GM21619 (cell line): ENCODE measurements at regions not wholly inside any gene's neighbourhood (a gene's known extent, or its start where the extent isn't known, plus 50 kb on each side); places are given as distances from the start of the nearest gene placed in this dataset.

Experiments
- ATAC-seq: cut with Tn5 transposase; IDR thresholded peaks from one replicate; pipeline ENCODE4 v1.9.1; 2021; ENCODE audit not compliant: unreplicated experiment

DNA sequence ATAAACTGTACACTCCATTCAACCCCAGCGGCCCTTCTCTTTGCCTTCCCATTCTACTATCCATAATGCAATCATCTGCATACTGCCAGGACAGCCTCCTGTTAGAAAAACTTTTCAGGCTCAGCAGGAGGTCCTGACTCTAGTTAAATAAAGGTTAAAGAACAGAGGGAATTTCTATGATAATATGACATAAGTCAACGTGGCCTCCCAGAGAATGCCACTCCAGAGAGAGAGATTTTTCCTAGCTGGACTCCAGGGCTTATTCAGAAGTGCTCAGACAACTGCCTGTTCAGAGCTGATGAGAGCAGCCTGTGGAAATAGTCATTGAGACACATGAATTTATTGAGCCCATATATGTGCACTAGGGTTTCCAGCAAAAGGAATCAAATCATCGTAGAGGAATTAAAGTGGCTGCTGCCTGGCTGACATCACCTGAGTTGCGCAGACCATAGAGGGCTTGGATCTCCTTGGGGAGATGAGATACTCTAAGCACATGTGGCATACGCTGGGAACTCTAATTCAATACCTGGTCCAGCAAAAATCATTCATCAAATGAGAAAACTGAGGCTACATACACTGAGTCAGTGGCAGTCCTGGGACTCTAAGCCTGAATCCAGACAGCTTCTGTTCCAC, 736.2 kb downstream of the PTPRU start:
- ATAC-seq = no peak

DNA sequence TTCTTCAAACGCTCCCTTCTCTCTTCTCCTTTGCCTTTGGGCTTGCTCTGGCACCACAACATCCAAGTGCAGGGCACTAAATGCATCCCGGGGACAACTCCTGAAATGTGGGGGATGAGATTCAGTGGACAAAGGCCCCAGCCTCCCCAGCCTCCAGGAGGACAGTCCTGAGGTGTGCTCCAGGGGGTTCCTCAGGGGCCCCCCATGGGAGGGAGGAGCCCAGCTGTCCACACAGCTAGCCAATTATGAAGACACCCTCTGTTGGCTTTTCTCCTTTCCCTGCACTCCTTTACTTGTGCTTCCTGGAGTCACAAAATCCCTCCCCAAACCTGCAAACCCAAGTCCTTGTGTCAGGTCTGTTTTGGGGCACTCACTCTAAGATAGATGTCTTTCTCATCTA, 735.4 kb downstream of the PTPRU start:
- no peak for ATAC-seq

DNA sequence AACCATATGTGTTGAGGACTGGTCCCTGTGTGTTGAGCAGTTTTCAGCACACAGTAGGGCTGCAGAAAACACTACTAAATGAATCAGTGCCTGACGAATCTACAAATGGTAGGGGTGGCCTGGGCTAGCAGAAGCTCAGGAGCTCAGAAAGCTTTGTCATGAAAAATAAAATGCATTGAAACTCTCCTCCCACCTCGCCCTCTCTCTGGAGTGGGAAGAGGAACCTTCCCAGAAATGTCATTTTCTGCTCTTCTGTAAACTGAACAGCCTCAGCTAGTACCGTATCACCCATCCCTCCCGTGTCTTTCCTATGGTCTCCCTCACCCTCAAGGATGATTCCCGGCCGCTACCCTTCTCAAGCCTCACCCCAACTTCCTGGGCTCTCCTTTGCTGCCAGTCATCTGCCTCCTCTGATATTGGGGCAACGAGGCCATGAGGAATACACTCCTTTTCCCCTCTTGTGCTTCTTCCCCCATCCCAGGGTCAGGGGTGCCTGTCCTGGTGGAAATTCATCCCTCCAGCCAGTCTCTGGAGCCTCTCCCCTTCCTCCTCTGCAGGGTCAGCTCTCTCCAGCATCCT, 734.5 kb downstream of the PTPRU start:
- ATAC-seq = no peak

DNA sequence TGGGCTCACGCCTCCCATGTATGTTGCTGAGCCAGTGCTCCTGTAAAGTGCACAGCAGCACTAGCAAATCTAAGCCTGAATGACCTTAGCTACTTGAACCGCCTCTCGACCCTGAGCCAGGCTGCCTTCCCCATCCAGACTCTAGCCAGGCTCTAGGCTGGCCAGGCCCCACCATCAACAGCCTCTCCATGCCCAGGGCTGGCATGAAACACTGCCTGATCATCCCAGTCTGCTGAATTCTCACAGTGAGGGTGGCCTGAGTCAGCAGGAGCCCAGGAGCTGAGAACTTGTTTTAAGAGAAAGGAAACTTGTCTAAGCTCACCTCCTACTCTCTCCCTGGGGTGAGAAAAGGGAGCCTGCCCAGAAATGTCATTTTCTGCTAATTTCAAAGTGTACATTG, 733.3 kb downstream of the PTPRU start:
- no peak for ATAC-seq

DNA sequence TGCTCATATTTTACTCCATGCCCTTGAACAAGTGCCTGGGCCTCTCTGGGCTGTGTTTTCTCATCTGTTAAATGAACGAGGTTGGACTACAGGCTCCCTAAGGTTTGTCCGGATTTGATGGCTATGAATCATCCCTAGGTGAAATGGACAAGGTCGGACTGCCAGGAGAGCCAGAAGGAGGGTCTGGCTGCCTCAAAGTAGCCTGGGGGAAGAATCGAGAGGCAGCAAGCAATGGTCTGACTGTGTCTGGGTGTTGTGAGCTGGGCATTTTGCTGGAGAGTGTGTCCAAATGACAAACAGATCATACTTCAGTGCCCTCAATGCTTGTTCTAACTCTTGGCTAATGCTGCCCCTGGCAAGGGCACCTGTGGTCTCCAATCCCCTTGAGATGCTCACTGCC, 730.9 kb downstream of the PTPRU start:
- no peak for ATAC-seq

DNA sequence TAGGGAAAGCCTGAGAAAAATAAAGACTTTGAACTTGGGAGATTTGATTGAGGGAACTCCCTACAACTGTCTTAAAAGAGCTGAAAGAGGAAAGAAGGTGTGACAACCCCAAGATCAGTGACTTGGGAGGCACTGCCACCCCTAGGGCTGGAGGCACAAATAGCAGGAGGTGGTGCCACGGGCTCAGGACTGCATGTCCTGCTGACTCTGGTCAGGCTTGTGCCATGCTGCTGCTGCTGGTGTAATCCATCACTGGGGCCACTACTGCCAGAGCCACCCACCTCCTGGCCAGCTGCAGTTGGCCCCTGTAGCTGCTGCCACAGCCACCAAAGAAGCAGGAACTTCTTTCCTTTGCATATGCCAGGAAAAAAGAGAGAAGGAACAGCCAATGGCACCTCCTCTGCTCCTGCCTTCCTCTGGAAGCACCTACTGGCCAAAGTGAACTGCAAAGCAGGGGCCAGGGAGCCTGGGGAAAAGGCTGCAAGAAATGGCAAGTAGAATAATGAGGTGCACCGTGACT, 730.3 kb downstream of the PTPRU start:
- ATAC-seq = no peak

DNA sequence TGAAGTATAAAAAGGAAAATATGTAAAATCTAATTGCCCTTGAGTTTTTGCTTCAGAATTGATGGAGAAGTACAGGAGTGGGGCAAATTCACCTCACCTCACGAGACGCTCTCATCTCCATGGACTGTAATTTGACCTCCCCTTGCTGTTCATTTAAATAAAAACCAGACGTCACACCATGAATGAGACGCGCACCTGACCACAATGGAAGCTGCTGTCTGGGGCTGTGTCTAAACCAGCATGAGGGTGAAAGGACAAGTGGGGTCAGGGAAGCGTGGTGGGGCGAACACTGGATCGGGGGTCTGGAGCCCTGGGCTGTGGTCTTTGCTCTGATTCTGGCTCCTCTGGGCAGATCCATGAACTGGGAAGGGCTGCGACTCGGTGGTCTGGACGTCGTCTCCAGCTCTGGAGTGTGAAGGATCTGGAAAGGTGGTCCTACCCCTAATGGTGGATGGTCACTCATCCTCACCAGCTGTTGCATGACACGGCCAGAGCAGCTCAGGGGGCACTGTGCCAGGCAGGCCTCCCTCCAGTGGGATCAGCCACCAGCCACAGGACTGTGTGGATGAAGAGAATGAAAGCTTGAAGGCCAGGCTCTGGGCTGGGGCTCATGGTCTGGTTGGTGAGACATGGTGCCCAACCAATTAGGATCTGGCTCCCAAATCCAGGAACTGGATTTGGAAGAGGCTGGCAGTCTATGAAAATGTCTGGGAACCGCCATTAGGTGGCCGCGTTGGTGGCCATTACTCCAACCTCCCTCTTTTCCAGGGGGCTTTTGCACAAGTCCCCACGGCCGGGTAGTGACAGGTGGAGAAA, 728.6 kb downstream of the PTPRU start:
- no peak for ATAC-seq

DNA sequence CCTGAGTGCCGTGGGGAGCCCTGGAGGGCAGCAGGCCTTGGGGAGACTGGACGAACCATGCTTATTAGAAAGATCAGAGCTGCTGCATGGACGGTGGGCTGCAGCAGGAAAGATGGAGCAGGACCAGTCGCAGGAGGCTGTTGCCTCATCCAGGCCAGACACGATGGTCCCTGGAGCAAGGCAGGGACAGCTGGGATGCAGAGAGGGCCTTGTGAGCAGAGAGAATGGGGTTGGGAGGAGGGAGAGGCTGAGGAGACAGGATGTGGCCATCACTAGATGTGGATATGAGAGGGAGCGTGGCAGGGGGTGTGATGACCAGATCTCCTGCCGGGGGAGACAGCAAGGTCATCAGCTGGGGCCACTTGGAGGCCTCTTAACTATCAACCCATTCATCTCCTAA, 727.6 kb downstream of the PTPRU start:
- ATAC-seq = no peak

DNA sequence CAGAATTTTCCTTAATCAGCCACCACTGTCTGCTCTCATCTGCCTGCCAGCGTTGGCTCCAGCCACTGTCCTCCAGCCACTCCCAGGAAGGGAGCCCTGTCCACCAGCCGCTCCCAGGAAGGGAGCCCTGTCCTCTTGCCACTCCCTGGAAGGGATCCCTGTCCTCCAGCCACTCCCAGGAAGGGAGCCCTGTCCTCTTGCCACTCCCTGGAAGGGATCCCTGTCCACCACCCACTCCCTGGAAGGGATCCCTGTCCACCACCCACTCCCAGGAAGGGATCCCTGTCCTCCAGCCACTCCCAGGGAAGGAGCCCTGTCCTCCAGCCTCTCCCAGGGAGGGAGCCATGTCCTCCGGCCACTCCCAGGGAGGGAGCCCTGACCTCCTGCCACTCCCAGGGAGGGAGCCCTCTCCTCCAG, 726.5 kb downstream of the PTPRU start:
- no peak for ATAC-seq

DNA sequence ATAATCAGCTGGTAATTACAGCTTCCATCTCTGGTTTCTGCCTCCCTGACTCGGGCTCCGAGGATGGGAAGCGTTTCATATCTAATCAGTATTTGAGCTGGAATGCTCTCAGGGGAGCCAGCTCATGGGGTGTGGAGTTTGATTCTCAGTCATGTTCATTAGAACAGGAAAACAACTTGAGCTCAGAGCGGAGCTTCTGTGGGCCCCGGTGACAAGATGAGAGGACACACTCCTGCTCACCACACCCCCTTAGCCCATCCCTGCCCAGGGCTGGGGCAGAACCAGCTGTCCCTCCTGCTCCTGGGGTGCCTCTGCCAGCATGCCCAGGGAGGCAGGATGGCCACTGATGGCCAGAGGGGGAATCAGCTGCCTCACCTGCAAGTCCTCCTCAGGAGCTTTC, 726.0 kb downstream of the PTPRU start:
- no peak for ATAC-seq

DNA sequence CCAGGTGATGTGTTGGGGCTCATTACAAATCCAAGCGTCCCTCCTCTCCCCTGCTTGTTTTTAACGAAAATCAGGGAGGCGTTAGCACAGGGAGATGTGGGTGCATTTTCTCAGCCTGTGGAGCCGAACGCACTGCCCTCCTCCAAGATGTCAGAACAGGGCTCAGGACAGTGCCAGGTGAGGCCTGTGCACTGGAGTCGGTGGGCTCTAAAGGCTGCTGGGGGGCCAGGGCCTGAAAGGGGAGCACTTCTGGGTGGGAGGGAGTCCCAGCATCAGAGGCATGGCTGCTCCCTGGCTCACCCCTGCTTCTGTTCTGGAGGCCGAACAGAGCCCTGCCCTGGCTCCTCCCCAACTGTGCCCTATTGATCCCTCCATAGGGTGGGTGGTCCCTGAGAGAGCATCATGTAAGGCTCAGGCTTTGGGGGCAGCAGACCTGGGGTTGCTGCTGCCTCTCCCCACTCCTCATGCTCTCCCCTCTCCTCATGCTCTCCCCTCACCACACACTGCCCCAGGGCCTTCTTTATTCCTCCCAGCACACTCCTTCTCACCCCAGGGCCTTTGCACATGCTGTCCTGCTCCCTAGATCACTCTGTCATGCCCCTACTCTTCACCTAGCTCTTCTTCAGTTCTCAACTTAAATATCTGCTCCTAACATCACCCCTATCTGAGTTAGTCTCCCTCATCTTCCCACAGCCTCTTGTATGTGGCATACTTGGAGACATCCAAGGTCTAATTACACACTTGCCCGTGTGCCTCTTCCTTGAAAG, 725.2 kb downstream of the PTPRU start:
- ATAC-seq = no peak

DNA sequence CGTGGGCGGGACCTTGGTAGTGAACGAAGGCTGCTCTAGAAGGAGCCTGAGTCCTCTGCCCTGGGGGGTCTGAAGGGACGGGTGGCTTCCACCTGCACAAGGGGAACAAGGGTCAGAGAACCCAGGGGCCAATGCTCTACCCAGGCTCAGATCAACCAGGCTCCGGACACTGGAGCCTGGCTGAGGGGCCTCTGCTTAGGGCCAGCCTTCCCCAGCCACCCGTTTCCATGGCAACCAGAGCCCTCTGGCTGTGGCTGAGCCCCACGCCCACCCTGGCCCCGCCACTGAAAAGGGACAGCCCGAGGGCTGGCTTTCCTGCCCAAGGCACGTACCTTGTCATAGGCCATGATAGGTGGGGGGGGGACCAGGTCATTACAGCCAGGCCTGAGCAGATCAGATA, 724.6 kb downstream of the PTPRU start:
- no peak for ATAC-seq

DNA sequence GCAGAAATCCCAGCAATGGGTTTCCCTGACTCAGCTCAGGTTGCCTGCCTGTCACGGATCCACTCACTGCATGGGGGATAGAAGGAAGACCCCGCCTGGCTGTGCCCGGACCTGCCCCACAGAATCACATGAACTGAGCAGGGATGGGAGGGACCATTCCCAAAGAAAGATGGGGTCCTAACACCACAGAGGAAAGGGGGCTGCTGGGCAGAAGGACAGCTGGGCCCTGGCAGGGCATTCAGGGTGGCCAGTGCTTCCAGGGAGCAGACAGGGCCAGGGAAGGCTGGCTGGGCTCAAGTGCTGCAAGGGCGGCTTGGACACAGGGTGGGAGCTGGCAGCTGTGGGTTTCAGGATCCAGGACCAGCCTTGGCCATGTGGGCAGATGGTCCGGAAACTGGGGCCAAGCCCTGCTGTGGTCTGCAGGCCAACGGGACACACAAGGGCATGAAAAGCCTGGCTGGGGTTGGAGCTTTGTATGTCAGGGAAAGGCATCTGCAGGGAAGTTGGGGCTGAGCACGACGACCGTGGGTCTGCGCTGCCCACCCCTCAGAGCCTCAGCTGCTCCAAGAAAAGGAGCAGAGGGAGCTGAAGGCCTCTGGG, 723.9 kb downstream of the PTPRU start:
- no peak for ATAC-seq

DNA sequence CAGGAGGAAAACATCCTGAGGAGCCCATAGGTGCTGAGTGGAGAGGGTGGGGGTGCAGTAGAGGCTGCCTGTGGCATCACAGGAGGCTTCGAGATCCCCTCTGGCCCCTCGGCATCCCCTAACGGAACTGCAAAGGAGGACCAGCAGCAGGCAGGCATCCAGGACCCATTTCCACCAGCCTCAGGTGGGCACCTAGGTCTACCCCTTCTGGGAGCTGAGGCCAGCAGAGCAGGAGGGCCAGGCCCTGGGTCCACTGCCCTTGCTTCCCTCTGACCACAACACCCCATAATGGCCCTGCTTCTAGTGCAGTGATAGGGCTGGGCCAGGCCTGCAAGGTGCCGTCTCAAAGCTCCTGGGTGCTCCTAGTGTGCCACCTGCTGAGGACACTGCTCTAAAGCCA, 723.0 kb downstream of the PTPRU start:
- ATAC-seq = no peak

DNA sequence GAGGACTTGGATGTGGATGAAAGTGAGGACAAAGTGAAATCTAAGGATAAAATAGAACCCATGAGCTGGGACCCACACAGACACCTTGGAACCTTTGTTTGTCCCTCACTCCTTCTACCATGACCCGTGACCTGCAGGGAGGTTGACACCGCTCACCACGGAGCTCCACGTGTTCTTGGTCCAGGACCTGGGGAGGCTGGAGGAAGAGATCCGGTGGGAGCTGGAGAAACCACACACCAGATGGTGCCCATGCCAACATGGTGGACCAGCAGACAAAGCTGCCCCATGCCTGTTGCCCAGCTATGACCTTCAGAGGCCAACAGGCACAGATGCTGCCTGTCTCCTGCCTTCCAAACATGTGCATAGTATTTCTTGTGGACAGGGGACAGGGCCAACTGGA, 721.9 kb downstream of the PTPRU start:
- ATAC-seq = no peak

DNA sequence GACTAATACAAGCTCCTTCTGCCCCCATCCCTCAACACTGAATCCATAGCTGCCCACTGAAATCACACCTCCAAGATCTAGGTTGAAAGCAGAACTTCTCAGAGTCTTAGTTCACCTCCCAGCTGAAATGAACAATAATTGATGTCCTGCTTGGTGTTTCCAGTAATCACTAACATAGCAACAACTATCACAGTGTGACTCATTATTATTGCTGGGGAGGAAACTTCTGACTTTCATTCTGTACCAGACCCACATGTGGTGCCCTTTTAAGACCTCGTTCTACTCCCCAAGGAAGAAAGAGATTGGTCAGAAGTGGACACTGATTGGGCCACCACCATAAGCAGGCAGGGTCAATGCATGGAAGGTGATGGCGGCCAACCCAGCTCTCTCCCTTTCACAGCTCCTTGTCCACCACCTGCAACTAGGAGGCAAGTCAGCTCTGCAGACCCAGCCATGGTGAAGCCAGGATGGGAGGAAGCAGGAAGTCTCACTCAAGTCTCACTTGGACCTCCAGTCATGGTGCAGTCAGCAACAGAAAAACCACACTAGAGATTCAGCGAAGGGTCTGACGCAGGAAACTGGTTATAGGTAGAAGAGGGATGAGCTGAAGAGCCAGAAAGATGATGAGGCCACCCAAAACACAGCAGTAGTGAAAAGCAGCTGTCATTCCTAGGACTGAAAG, 720.2 kb downstream of the PTPRU start:
- ATAC-seq = no peak

DNA sequence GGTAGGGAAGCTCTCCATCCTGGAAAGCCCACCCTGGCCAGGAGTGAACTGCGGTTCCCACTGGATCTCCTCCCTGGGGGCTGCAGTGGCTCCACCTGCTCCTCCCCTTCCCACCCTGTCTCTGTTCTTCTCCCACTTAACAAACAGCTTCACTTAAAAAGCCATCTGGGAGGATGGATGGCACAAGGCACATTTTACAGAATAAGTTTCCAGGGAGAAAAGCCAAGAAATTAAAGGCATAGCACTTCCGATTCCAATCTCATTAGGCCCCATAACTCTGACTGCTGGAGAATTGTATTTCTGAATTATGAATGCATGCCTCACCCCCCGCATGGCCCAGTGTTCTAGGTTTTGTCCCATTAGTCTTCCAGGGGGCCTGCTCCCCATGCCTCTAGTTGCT, 718.3 kb downstream of the PTPRU start:
- ATAC-seq = no peak

DNA sequence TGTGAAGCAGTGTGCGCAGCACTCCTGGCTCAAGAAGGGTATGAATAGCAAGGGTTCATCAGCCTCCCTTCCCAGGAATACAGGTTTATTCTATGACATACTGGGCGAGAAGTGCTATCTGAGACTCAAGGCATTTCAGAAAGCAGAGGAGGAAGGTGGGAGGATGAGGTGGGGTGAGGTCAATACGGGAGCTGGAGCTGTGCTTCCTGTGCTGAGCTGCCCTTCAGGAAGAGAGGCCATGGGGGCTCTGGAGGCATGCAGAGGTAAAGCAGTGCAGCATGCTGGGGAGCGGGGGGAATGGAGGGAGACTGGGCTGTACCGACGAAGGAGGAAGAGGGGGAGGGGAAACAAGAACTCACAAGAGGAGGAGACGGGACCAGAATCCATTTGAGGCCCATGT, 717.6 kb downstream of the PTPRU start:
- ATAC-seq = no peak

DNA sequence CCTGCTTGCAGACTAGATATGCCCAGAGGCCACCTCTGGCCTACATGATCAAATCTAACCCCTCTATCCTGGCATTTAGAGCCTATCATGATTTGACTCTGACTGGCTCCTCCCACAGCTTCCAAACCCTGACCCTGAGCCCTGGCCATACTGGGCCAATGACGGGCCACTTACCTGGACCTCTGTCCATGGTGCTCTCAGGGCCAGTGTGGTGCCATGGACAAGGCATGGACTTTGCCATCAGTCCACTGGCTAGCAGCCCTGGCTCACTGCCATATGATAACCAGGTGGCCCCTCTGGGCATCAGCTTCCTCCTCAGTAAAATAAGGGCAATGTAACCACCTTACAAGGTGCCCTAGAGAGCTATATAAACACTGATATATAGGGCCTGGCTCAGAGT, 713.4 kb downstream of the PTPRU start:
- ATAC-seq = no peak

DNA sequence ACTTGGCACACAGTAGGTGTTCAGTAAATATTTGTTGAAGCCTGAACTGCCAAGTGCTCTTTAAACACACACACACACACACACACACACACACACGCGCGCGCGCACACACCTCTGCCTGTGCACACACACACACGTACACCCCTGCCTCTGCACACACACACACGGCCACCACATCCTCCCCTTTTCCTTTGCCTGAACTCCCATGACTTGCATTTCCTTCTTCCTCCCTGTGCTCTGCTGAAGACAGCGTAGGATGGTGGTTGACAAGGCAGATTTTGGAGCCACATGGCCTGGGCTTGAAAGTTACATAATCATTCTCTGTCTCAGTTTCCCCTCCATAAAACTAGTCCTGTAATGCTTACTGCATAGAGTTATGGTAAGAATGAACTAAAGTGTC, 712.3 kb downstream of the PTPRU start:
- ATAC-seq = no peak

DNA sequence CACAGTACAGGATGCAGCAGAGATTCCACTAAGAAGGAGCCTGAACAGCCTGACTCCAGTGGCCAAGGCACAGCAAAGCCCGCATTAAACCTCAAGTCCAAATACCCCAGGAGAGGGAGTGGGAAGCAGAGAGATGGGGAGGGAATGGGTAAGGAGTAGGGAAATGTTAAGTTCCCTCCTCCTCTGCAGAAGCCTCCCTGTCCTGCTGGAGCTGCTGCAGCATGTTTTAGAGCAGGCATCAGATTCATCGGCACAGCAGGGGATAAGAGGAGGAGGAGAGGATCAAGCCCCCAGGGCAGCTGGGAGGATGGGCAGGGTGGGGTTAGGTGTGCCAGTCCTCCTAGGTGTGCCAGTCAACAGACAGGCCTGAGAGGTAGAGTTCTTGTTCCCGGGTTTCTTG, 709.7 kb downstream of the PTPRU start:
- ATAC-seq = no peak
